ENCODE measurements at regions not wholly inside any gene's neighbourhood (a gene's known extent, or its start where the extent isn't known, plus 50 kb on each side); places are given as distances from the start of the nearest gene placed in this dataset.
"Not testable (repeated sequence)": the region's sequence is repeated elsewhere in the genome, so short reads cannot be mapped to it uniquely, and the experiment has no call there.

- no peak overlapping the region for H3K4me2 ChIP-seq (ENCODE audit: control insufficient read depth, insufficient read depth)
- H4K20me1 ChIP-seq (ENCODE audit: control insufficient read depth, insufficient read depth), result no peaks in the 10 kb centered on the region
- ATAC-seq (no peak), DNase-seq (ENCODE audit: low read depth, low spot score) (no peak), FAIRE-seq (no peak)
- H3K9me3 ChIP-seq (replicated peaks; ENCODE audit: control insufficient read depth, insufficient read depth, low read length), result no peaks in the 10 kb centered on the region
- no peak overlapping the region for H3K9ac ChIP-seq (ENCODE audit: control insufficient read depth, insufficient read depth, low read length)
- ChIA-PET CTCF (no interaction called here), POLR2A (no interaction called here), SMC1A (ENCODE audit: uncharacterized antibody, unreplicated experiment) (no interaction called here), RAD21 (ENCODE audit: unreplicated experiment) (no interaction called here)
- no peaks in the 10 kb centered on the region for H3K79me2 ChIP-seq (ENCODE audit: control insufficient read depth, insufficient read depth, low read length)
- no peak overlapping the region for H3K4me3 ChIP-seq
- in situ Hi-C loops (cut with MboI) (no loop called here), intact Hi-C loops (cut with micrococcal nuclease; ENCODE audit: unreplicated experiment) (no loop called here)
- 0% methylated on average over 1 of the region's 1 CpG for WGBS (ENCODE audit: insufficient coverage, insufficient replicate concordance, low lambda C conversion rate, missing lambda C conversion rate)
- no peaks in the 10 kb centered on the region for H3K4me1 ChIP-seq (ENCODE audit: control insufficient read depth, insufficient read depth, low read length)
- TF ChIP-seq IRF3 (IDR thresholded peaks at IDR 0.05) (no peak), HCFC1 (IDR thresholded peaks at IDR 0.05; ENCODE audit: low read length) (no peak), ZSCAN29 (IDR thresholded peaks at IDR 0.05) (no peak), RUNX3 (IDR thresholded peaks at IDR 0.05; ENCODE audit: low read length) (no peak), EP300 (IDR thresholded peaks at IDR 0.05; ENCODE audit: borderline replicate concordance in 1 of 2, control insufficient read depth in 1 of 2, low read depth in 2 of 2, low read length in 2 of 2) (no peak), ZNF207 (IDR thresholded peaks at IDR 0.05; ENCODE audit: borderline replicate concordance) (no peak)
- BruUV-seq (replicated peaks), result no TSS peak
- no peaks in the 10 kb centered on the region for H3K27me3 ChIP-seq (replicated peaks in 1 of 2; ENCODE audit: control insufficient read depth in 2 of 2, insufficient read depth in 2 of 2, low read length in 1 of 2)
- H3K27ac ChIP-seq (ENCODE audit: control insufficient read depth, insufficient read depth), result no peak overlapping the region
- H3K36me3 ChIP-seq (ENCODE audit: control insufficient read depth in 2 of 2, insufficient read depth in 2 of 2, low read length in 1 of 2), result no peaks in the 10 kb centered on the region
- H2AFZ ChIP-seq (ENCODE audit: control insufficient read depth, low read depth, low read length), result no peak overlapping the region
Observed at GRCh38 chr5:110309222-110309621, 417.2 kb downstream of the TMEM232 start.

- H3K4me2 ChIP-seq (ENCODE audit: control insufficient read depth, insufficient read depth); H3K9ac ChIP-seq (ENCODE audit: control insufficient read depth, insufficient read depth, low read length); H2AFZ ChIP-seq (ENCODE audit: control insufficient read depth, low read depth, low read length); H4K20me1 ChIP-seq (ENCODE audit: control insufficient read depth, insufficient read depth); H3K79me2 ChIP-seq (ENCODE audit: control insufficient read depth, insufficient read depth, low read length); H3K27me3 ChIP-seq (replicated peaks in 1 of 2; ENCODE audit: control insufficient read depth in 2 of 2, insufficient read depth in 2 of 2, low read length in 1 of 2); H3K36me3 ChIP-seq (ENCODE audit: control insufficient read depth in 2 of 2, insufficient read depth in 2 of 2, low read length in 1 of 2); RAD21 ChIA-PET (ENCODE audit: unreplicated experiment); POLR2A ChIA-PET; in situ Hi-C loops (cut with MboI); DNase-seq (ENCODE audit: low read depth, low spot score); ATAC-seq; FAIRE-seq; SMC1A ChIA-PET (ENCODE audit: uncharacterized antibody, unreplicated experiment); intact Hi-C loops (cut with micrococcal nuclease; ENCODE audit: unreplicated experiment); H3K4me3 ChIP-seq; H3K4me1 ChIP-seq (ENCODE audit: control insufficient read depth, insufficient read depth, low read length); BruUV-seq (replicated peaks); H3K9me3 ChIP-seq (replicated peaks; ENCODE audit: control insufficient read depth, insufficient read depth, low read length); H3K27ac ChIP-seq (ENCODE audit: control insufficient read depth, insufficient read depth): not testable (repeated sequence)
- CTCF ChIA-PET, result interaction anchor here (1.2 kb wide), 1 partner anchor 15 kb away, joined by 3 read pairs; no protein-coding TSS in a partner anchor
- WGBS (ENCODE audit: insufficient coverage, insufficient replicate concordance, low lambda C conversion rate, missing lambda C conversion rate), result 7% methylated on average over 3 of the region's 3 CpGs
Observed at GRCh38 chr5:110316566-110316965, 409.9 kb downstream of the TMEM232 start.

Data from GM12878 (cell line).